ENCODE measurements at regions not wholly inside any gene's neighbourhood (a gene's known extent, or its start where the extent isn't known, plus 50 kb on each side); places are given as distances from the start of the nearest gene placed in this dataset.
"Not testable (repeated sequence)": the region's sequence is repeated elsewhere in the genome, so short reads cannot be mapped to it uniquely, and the experiment has no call there.

- DNase-seq = peak; percentile 20
These were observed 392.8 kb upstream of the ACVR2A start for GRCh38 chr2:147451902-147452515.

- no peak for DNase-seq
These were observed 393.9 kb upstream of the ACVR2A start for GRCh38 chr2:147450661-147451510.

GRCh38 chr2:147449323-147449991, 395.4 kb upstream of the ACVR2A start:
- DNase-seq = peak; percentile 82

GRCh38 chr2:147442816-147443215, 402.0 kb upstream of the ACVR2A start:
- no peak for DNase-seq

GRCh38 chr2:147441182-147441581, 403.6 kb upstream of the ACVR2A start:
- peak; percentile 6 for DNase-seq

- no peak for DNase-seq
These were observed 404.1 kb upstream of the ACVR2A start for GRCh38 chr2:147440734-147441133.

- DNase-seq = no peak
These were observed 404.8 kb upstream of the ACVR2A start for GRCh38 chr2:147439986-147440385.

- DNase-seq = no peak
These were observed 405.9 kb upstream of the ACVR2A start for GRCh38 chr2:147438882-147439281.

GRCh38 chr2:147433822-147434221, 411.0 kb upstream of the ACVR2A start:
- peak; percentile 9 for DNase-seq

GRCh38 chr2:147430408-147430807, 414.4 kb upstream of the ACVR2A start:
- DNase-seq = no peak

- DNase-seq = no peak
These were observed 416.6 kb upstream of the ACVR2A start for GRCh38 chr2:147428120-147428747.

GRCh38 chr2:147425437-147426029, 419.3 kb upstream of the ACVR2A start:
- DNase-seq = no peak

- no peak for DNase-seq
These were observed 420.1 kb upstream of the ACVR2A start for GRCh38 chr2:147424766-147425165.

- DNase-seq = no peak
These were observed 423.7 kb upstream of the ACVR2A start for GRCh38 chr2:147420947-147421675.

GRCh38 chr2:147420517-147420916, 424.3 kb upstream of the ACVR2A start:
- DNase-seq = no peak

- no peak for DNase-seq
These were observed 428.7 kb upstream of the ACVR2A start for GRCh38 chr2:147416099-147416498.

- not testable (repeated sequence) for DNase-seq
These were observed 430.2 kb upstream of the ACVR2A start for GRCh38 chr2:147414656-147415055.

- no peak for DNase-seq
These were observed 436.5 kb upstream of the ACVR2A start for GRCh38 chr2:147408357-147408756.

GRCh38 chr2:147405651-147406050, 439.2 kb upstream of the ACVR2A start:
- no peak for DNase-seq

- DNase-seq = no peak
These were observed 445.8 kb upstream of the ACVR2A start for GRCh38 chr2:147398996-147399395.

- no peak for DNase-seq
These were observed 446.5 kb upstream of the ACVR2A start for GRCh38 chr2:147398301-147398700.

GRCh38 chr2:147396890-147397289, 447.9 kb upstream of the ACVR2A start:
- no peak for DNase-seq

Measured in NCI-H2029 (cell line).